ENCODE measurements at regions not wholly inside any gene's neighbourhood (a gene's known extent, or its start where the extent isn't known, plus 50 kb on each side); places are given as distances from the start of the nearest gene placed in this dataset.

GRCh38 chr13:85536706-85537105 is 262.5 kb downstream of the SLITRK6 start:
- no peaks in the 10 kb centered on the region for H3K79me2 ChIP-seq (replicated peaks; ENCODE audit: insufficient read depth)
- no peaks in the 10 kb centered on the region for H3K9me2 ChIP-seq (ENCODE audit: insufficient read depth)
- no peak overlapping the region for H3K4me3 ChIP-seq
- no peak overlapping the region for H3K27ac ChIP-seq (ENCODE audit: low read depth)
- H3K36me3 Mint-ChIP-seq (ENCODE audit: low read depth): no peaks in the 10 kb centered on the region
- no peaks in the 10 kb centered on the region for H3K4me1 ChIP-seq (ENCODE audit: insufficient read depth)
- H3K27me3 ChIP-seq (ENCODE audit: insufficient read depth): no peaks in the 10 kb centered on the region
- DNase-seq (ENCODE audit: low spot score) (no peak), ATAC-seq (no peak)
- H3K9me3 Mint-ChIP-seq: no peaks in the 10 kb centered on the region
- TF ChIP-seq ZNF462 (CRISPR knock-in tag; IDR thresholded peaks at IDR 0.05) (no peak), POLR2AphosphoS5 (IDR thresholded peaks at IDR 0.05; ENCODE audit: low read depth) (no peak), ETS1 (IDR thresholded peaks at IDR 0.05) (no peak), ZNF331 (CRISPR knock-in tag; IDR thresholded peaks at IDR 0.05; ENCODE audit: low read depth) (no peak), EZH2phosphoT487 (IDR thresholded peaks at IDR 0.05; ENCODE audit: unreplicated experiment) (no peak), CREB1 (CRISPR knock-in tag; IDR thresholded peaks at IDR 0.05; ENCODE audit: low read depth) (no peak)
- no peak overlapping the region for H3K4me2 ChIP-seq
- H3F3A ChIP-seq (replicated peaks; ENCODE audit: low read depth): no peaks in the 10 kb centered on the region
- no peaks in the 10 kb centered on the region for H4K20me1 ChIP-seq (replicated peaks; ENCODE audit: insufficient read depth)
- no peaks in the 10 kb centered on the region for H3K27me3 Mint-ChIP-seq (ENCODE audit: insufficient read depth, low read depth, poor library complexity)
- H3K4me3 Mint-ChIP-seq: no peak overlapping the region
- H2AFZ ChIP-seq: no peak overlapping the region
- no peak overlapping the region for H3K27ac Mint-ChIP-seq
- H3K4me1 Mint-ChIP-seq: peaks cover 3% of the 10 kb centered on the region; the same call in 2 of the 3 replicates
- H3K36me3 ChIP-seq (ENCODE audit: insufficient read depth): no peaks in the 10 kb centered on the region
